A549 (cell line): ENCODE measurements at regions not wholly inside any gene's neighbourhood (a gene's known extent, or its start where the extent isn't known, plus 50 kb on each side); places are given as distances from the start of the nearest gene placed in this dataset.
A peak's percentile ranks its signal among the peaks of the same experiment; 100 is the strongest.

Experiments
- ATAC-seq, 2 experiments: fragments of 200-7000 bp in 1 of 2; fragments of >200 bp in 1 of 2; cut with Nextera tagmentation in 1 of 2; cut with Tn5 transposase in 1 of 2; 3 replicates each; pipeline versions ENCODE4 v1.8.0 to v1.9.1; 2018 to 2020; ENCODE audit warnings: mild to moderate bottlenecking in 1 of 2, moderate library complexity in 1 of 2
- CTCF ChIA-PET: fragments of 300-600 bp; sonication (Branson Sonifier 250); formaldehyde crosslinking; extraction: SDS; loops from one replicate; lab custom pipeline; 2021; ENCODE audit warnings: antibody characterized with exemption, inconsistent platforms; lab: Yijun Ruan, JAX
- POLR2A ChIA-PET: fragments of 350-600 bp; formaldehyde crosslinking; extraction: SDS; loops from one replicate; lab custom pipeline; 2021; ENCODE audit warnings: antibody characterized with exemption, inconsistent platforms; lab: Yijun Ruan, JAX
- DNase-seq, 2 experiments: peaks; one replicate each; pipeline versions ENCODE4 v3.0.0 to v3.0.0-alpha.2; 2011 to 2016; ENCODE audit warnings: low read depth in 1 of 2, low spot score in 1 of 2
- FAIRE-seq: peaks from 2 replicates; lab custom pipeline; 2011; peaks lifted over from hg19 to GRCh38; lab: Jason Lieb, UNC
- H3K27ac ChIP-seq, 2 experiments: fragments of >200 bp; sonication (Bioruptor Twin); formaldehyde crosslinking; 3 replicates each; pipeline ENCODE4 v1.5.1; 2016 to 2017
- H3K4me1 ChIP-seq: fragments of >200 bp; sonication (Bioruptor Twin); formaldehyde crosslinking; 3 replicates; pipeline ENCODE4 v1.6.1; 2016
- H3K4me2 ChIP-seq: fragments of >200 bp; sonication (Bioruptor Twin); formaldehyde crosslinking; 3 replicates; pipeline ENCODE4 v1.6.1; 2016
- H3K4me3 ChIP-seq: fragments of >200 bp; sonication (Bioruptor Twin); formaldehyde crosslinking; 3 replicates; pipeline ENCODE4 v1.5.1; 2016
- H3K9me3 ChIP-seq: fragments of >200 bp; sonication (Bioruptor Twin); formaldehyde crosslinking; 3 replicates; pipeline ENCODE4 v1.6.1; 2016
- BHLHE40 ChIP-seq: IDR thresholded peaks from 2 replicates; pipeline ENCODE4 v1.6.1; 2012; ENCODE audit warnings: low read depth, low read length, inconsistent platforms
- CBX8 ChIP-seq: fragments of 200-600 bp; sonication (generic); IDR thresholded peaks from 2 replicates; pipeline ENCODE4 v1.6.1; 2016
- CHD2 ChIP-seq: fragments of 150-350 bp; IDR thresholded peaks from 2 replicates; pipeline ENCODE4 v1.6.1; 2014; ENCODE audit warnings: low read length; ENCODE audit not compliant: partially characterized antibody
- EHMT2 ChIP-seq: fragments of 200-600 bp; sonication (generic); IDR thresholded peaks from 2 replicates; pipeline ENCODE4 v1.6.1; 2016; ENCODE audit warnings: antibody characterized with exemption, low read depth, mild to moderate bottlenecking, moderate library complexity
- EP300 ChIP-seq, 2 experiments: fragments of >200 bp; sonication (Bioruptor Twin); formaldehyde crosslinking; IDR thresholded peaks; 2 replicates in 1 of 2; 3 replicates in 1 of 2; pipeline ENCODE4 v1.6.1; 2016 to 2017
- FOXS1 ChIP-seq: fragments of 250-450 bp; sonication (Bioruptor Pico); IDR thresholded peaks from 2 replicates; pipeline ENCODE4 v1.5.0; 2020; ENCODE audit warnings: mild to moderate bottlenecking, moderate library complexity
- HEYL ChIP-seq: fragments of 250-450 bp; sonication (Bioruptor Pico); IDR thresholded peaks from 2 replicates; pipeline ENCODE4 v1.8.0; 2021; ENCODE audit warnings: mild to moderate bottlenecking, moderate library complexity
- HMGXB4 ChIP-seq: fragments of 250-450 bp; sonication (Bioruptor Pico); IDR thresholded peaks from 2 replicates; pipeline ENCODE4 v1.5.0; 2021; ENCODE audit warnings: mild to moderate bottlenecking, moderate library complexity, borderline replicate concordance
- HOXA7 ChIP-seq: fragments of 250-450 bp; sonication (Bioruptor Pico); IDR thresholded peaks from 2 replicates; pipeline ENCODE4 v1.5.0; 2020; ENCODE audit warnings: mild to moderate bottlenecking, moderate library complexity
- HOXB13 ChIP-seq: fragments of 250-450 bp; sonication (Bioruptor Pico); IDR thresholded peaks from 2 replicates; pipeline ENCODE4 v1.5.0; 2020; ENCODE audit warnings: low read depth, mild to moderate bottlenecking, moderate library complexity
- KDM1A ChIP-seq: fragments of 200-600 bp; sonication (generic); IDR thresholded peaks from 2 replicates; pipeline ENCODE4 v1.6.1; 2016; ENCODE audit warnings: low read depth, mild to moderate bottlenecking
- KDM5A ChIP-seq: fragments of 200-600 bp; sonication (generic); IDR thresholded peaks from 2 replicates; pipeline ENCODE4 v1.6.1; 2016; ENCODE audit warnings: antibody characterized with exemption, mild to moderate bottlenecking
- MAFK ChIP-seq: fragments of 450-650 bp; IDR thresholded peaks from 2 replicates; pipeline ENCODE4 v1.6.1; 2014; ENCODE audit not compliant: partially characterized antibody
- MYC ChIP-seq: IDR thresholded peaks from 2 replicates; pipeline ENCODE4 v1.6.1; 2012; ENCODE audit warnings: mild to moderate bottlenecking, inconsistent platforms, low read length, improper control_type of control experiment, borderline replicate concordance
- NR3C1 ChIP-seq: fragments of >200 bp; sonication (Bioruptor Twin); formaldehyde crosslinking; IDR thresholded peaks from 3 replicates; pipeline ENCODE4 v1.6.1; 2017
- PBX3 ChIP-seq: IDR thresholded peaks from 2 replicates; pipeline ENCODE4 v1.6.1; 2012
- PHF8 ChIP-seq: fragments of 200-600 bp; sonication (generic); IDR thresholded peaks from 2 replicates; pipeline ENCODE4 v1.6.1; 2016; ENCODE audit warnings: low read depth, mild to moderate bottlenecking, antibody characterized with exemption, moderate library complexity, borderline replicate concordance
- SMC3 ChIP-seq: fragments of >200 bp; sonication (Bioruptor Twin); formaldehyde crosslinking; IDR thresholded peaks from 3 replicates; pipeline ENCODE4 v1.6.1; 2018; ENCODE audit warnings: inconsistent platforms
- TP53 ChIP-seq: fragments of 250-450 bp; sonication (Bioruptor Pico); IDR thresholded peaks from 2 replicates; pipeline ENCODE4 v1.5.0; 2021; ENCODE audit warnings: mild to moderate bottlenecking, moderate library complexity
- USF2 ChIP-seq: fragments of 450-650 bp; IDR thresholded peaks from 2 replicates; pipeline ENCODE4 v1.6.1; 2014; ENCODE audit warnings: antibody characterized with exemption
- ZC3H11A ChIP-seq: fragments of 450-650 bp; IDR thresholded peaks from 2 replicates; pipeline ENCODE4 v1.6.1; 2014; ENCODE audit warnings: antibody characterized with exemption, mild to moderate bottlenecking
- ZSCAN20 ChIP-seq: fragments of 250-450 bp; sonication (Bioruptor Pico); IDR thresholded peaks from 2 replicates; pipeline ENCODE4 v1.8.0; 2022; ENCODE audit warnings: mild to moderate bottlenecking, moderate library complexity
- WGBS: methylation state at CpG from one replicate; pipeline ENCODE4 v1.1.6; 2017; ENCODE audit errors: missing lambda C conversion rate; 5-methylcytosine and 5-hydroxymethylcytosine counted together
- TF ChIP-seq, protein P1 (sequence below): fragments of >200 bp; sonication (Bioruptor Twin); formaldehyde crosslinking; IDR thresholded peaks from 3 replicates; pipeline ENCODE4 v1.6.1; 2016
- TF ChIP-seq, protein P2 (sequence below): fragments of 200-600 bp; sonication (generic); IDR thresholded peaks from 2 replicates; pipeline ENCODE4 v1.6.1; 2016; ENCODE audit warnings: antibody characterized with exemption, mild to moderate bottlenecking, moderate library complexity

DNA sequence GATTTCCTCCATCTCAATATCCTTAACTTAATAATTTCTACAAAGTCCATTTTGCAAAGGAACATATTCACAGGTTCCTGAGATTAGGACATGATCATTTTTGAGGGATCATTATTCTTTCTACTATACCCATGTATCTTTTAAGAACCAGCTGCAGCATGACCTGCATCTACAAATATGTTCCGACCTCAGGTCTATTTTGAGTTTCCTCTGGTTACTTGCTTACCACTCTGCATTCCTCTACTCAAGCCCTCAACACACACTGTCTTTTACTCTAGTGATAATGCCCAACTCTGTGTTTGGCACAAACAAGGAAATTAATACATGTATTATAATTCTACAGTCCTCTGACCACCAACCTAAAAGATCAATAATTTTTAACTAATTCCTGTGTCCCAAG is 386.1 kb downstream of the DNAH5 start (continued):
- TF ChIP-seq, protein P1, sequence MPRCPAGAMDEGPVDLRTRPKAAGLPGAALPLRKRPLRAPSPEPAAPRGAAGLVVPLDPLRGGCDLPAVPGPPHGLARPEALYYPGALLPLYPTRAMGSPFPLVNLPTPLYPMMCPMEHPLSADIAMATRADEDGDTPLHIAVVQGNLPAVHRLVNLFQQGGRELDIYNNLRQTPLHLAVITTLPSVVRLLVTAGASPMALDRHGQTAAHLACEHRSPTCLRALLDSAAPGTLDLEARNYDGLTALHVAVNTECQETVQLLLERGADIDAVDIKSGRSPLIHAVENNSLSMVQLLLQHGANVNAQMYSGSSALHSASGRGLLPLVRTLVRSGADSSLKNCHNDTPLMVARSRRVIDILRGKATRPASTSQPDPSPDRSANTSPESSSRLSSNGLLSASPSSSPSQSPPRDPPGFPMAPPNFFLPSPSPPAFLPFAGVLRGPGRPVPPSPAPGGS = no peak
- TF ChIP-seq HEYL (CRISPR knock-in tag) (no peak), EHMT2 (no peak), NR3C1 (no peak)
- TF ChIP-seq, all 56 proteins: peak for 0

GRCh38 chr5:13553896-13554295 is 390.6 kb downstream of the DNAH5 start:
- ChIA-PET CTCF (no interaction called here), POLR2A (no interaction called here)
- Histone ChIP-seq H3K4me1 (no peaks in the 10 kb centered on the region), H3K4me3 (no peak overlapping the region), H3K27ac (no peak overlapping the region), H3K4me2 (no peak overlapping the region), H3K9me3 (no peaks in the 10 kb centered on the region)
- FAIRE-seq = no peak
- TF ChIP-seq, protein P2, sequence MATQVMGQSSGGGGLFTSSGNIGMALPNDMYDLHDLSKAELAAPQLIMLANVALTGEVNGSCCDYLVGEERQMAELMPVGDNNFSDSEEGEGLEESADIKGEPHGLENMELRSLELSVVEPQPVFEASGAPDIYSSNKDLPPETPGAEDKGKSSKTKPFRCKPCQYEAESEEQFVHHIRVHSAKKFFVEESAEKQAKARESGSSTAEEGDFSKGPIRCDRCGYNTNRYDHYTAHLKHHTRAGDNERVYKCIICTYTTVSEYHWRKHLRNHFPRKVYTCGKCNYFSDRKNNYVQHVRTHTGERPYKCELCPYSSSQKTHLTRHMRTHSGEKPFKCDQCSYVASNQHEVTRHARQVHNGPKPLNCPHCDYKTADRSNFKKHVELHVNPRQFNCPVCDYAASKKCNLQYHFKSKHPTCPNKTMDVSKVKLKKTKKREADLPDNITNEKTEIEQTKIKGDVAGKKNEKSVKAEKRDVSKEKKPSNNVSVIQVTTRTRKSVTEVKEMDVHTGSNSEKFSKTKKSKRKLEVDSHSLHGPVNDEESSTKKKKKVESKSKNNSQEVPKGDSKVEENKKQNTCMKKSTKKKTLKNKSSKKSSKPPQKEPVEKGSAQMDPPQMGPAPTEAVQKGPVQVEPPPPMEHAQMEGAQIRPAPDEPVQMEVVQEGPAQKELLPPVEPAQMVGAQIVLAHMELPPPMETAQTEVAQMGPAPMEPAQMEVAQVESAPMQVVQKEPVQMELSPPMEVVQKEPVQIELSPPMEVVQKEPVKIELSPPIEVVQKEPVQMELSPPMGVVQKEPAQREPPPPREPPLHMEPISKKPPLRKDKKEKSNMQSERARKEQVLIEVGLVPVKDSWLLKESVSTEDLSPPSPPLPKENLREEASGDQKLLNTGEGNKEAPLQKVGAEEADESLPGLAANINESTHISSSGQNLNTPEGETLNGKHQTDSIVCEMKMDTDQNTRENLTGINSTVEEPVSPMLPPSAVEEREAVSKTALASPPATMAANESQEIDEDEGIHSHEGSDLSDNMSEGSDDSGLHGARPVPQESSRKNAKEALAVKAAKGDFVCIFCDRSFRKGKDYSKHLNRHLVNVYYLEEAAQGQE = peak; percentile 85
- no peak for TF ChIP-seq USF2
- no peak for TF ChIP-seq PHF8
- TF ChIP-seq MYC = no peak
- TF ChIP-seq, all 56 proteins: peak for 1
- ATAC-seq (peak; percentile 47 to 51; a peak in 1 of 6 replicates), DNase-seq (peak; percentile 3 to 4)
- 24% methylated on average over 4 of the region's 4 CpGs for WGBS

DNA sequence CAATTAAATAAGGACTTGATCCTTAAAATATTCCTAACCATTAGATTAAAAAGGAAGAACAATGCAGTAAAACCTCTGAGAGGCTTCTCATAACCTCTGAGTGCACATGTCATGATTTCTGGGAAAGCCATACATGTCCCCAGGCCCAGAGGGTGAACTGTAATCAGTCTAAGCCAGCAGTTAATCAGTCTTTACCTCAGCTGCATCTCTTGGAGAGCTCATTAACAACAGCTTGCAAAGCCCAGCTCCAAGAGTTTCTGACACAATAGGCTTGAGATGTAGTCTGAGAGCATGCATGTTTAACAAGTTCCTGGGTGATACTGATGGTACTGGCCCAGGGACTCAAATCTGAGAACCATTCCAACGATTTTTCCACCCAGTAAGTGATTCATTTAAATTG is 392.1 kb downstream of the DNAH5 start:
- H3K4me1 ChIP-seq = no peaks in the 10 kb centered on the region
- ATAC-seq (no peak), FAIRE-seq (no peak), DNase-seq (no peak)
- TF ChIP-seq EP300 (IDR thresholded peaks at IDR 0.05) (no peak), SMC3 (no peak), HOXB13 (CRISPR knock-in tag) (no peak), TP53 (CRISPR knock-in tag) (no peak), MAFK (no peak)
- no peaks in the 10 kb centered on the region for H3K9me3 ChIP-seq
- no peak overlapping the region for H3K4me3 ChIP-seq
- H3K4me2 ChIP-seq = no peak overlapping the region
- ChIA-PET CTCF (interaction anchor here (1.0 to 1.4 kb wide), 2 partner anchors 17 to 29 kb away, joined by 3 to 4 read pairs; no protein-coding TSS in a partner anchor), POLR2A (no interaction called here)
- no peak overlapping the region for H3K27ac ChIP-seq
- WGBS = 0% methylated on average over 1 of the region's 1 CpG

GRCh38 chr5:13551645-13552044 is 392.8 kb downstream of the DNAH5 start:
- no peaks in the 10 kb centered on the region for H3K4me1 ChIP-seq
- no peak for TF ChIP-seq HOXA7
- no peak for TF ChIP-seq KDM5A
- no peak for TF ChIP-seq KDM1A
- no peak for TF ChIP-seq ZSCAN20 (CRISPR knock-in tag)
- TF ChIP-seq BHLHE40 = no peak
- no peak for TF ChIP-seq PBX3
- TF ChIP-seq CHD2 = no peak
- TF ChIP-seq CBX8 = no peak
- TF ChIP-seq USF2 = no peak
- no peak for TF ChIP-seq FOXS1 (CRISPR knock-in tag)
- TF ChIP-seq ZC3H11A = no peak
- no peak for TF ChIP-seq HMGXB4

More at GRCh38 chr5:13551645-13552044, 392.8 kb downstream of the DNAH5 start:
- Histone ChIP-seq H3K9me3 (no peaks in the 10 kb centered on the region), H3K4me3 (no peak overlapping the region), H3K4me2 (no peak overlapping the region), H3K27ac (no peak overlapping the region)
- ATAC-seq (no peak), DNase-seq (no peak), FAIRE-seq (no peak)
- 0% methylated on average over 2 of the region's 2 CpGs for WGBS
- POLR2A ChIA-PET = no interaction called here
- CTCF ChIA-PET = interaction anchor here (1.0 to 1.4 kb wide), 2 partner anchors 16 to 29 kb away, joined by 3 to 4 read pairs; no protein-coding TSS in a partner anchor
